Mesodermal cell (in vitro differentiated cells): ENCODE measurements at regions not wholly inside any gene's neighbourhood (a gene's known extent, or its start where the extent isn't known, plus 50 kb on each side); places are given as distances from the start of the nearest gene placed in this dataset.

ENCODE experiments used
- H3K27ac ChIP-seq: 2 replicates; pipeline ENCODE4 v1.7.0; 2013; ENCODE audit warnings: mild to moderate bottlenecking, low read depth, low read length, moderate library complexity; ENCODE audit not compliant: severe bottlenecking
- H3K36me3 ChIP-seq: 2 replicates; pipeline ENCODE4 v1.7.1; 2013; ENCODE audit warnings: mild to moderate bottlenecking, low read length, moderate library complexity; ENCODE audit not compliant: control insufficient read depth, insufficient read depth
- H3K4me1 ChIP-seq: one replicate; pipeline ENCODE4 v1.7.1; 2013; ENCODE audit warnings: mild to moderate bottlenecking, low read length; ENCODE audit not compliant: insufficient read depth, control insufficient read depth, poor library complexity, severe bottlenecking
- H3K4me3 ChIP-seq: 2 replicates; pipeline ENCODE4 v1.7.0; 2013; ENCODE audit warnings: low read length, control low read depth, mild to moderate bottlenecking; ENCODE audit not compliant: insufficient read depth, poor library complexity, severe bottlenecking; ENCODE audit errors: extremely low read depth
- H3K9me3 ChIP-seq: 2 replicates; pipeline ENCODE4 v1.7.1; 2013; ENCODE audit warnings: mild to moderate bottlenecking, low read length, moderate library complexity; ENCODE audit not compliant: control insufficient read depth
- WGBS, 2 experiments: methylation state at CpG; one replicate each; pipeline ENCODE4 v1.1.5; 2013; ENCODE audit warnings: missing lambda C conversion rate in 2 of 2; ENCODE audit not compliant: insufficient coverage in 2 of 2; 5-methylcytosine and 5-hydroxymethylcytosine counted together

DNA sequence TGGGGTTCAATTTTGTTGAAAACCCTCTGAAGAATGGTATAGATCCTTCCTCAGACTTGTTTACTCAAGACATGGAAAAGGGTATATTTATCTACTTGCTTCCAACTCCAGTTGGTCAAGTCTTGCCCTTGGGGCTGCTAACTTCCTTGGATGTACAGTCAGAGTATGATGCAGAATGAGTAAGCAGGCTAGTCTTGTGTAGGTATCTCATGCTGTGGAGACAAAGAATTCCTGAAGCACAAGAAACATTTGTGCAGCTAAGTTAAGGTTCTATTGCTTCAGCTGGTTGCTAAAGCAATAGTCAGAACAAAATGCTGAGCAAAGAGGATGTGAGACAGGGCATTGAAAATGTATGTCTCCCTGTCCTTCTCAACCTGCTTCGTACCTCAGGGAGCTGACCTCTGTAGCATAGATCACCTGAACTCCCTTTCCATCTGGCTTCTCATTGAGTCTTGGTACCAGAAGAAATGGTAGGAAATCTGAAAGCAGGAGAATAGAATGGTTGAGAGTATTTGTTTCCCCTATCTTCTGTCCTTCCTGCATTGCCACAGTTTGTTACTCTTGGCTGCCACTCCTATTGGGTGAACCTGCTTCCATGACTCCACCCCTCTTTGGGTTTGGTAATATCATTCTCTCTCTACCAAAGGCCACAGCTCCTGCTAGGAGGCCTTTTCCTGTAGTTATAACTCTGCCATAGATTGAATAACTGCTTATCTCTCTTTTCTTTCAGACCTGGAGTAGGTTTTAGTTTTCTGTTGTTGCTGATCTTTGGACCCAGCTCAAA, 346.0 kb downstream of the PHF14 start:
- Histone ChIP-seq H3K27ac (no peak overlapping the region), H3K4me3 (no peak overlapping the region), H3K4me1 (no peaks in the 10 kb centered on the region), H3K36me3 (no peaks in the 10 kb centered on the region), H3K9me3 (peaks cover 3% of the 10 kb centered on the region)
- no CpG with 5 or more reads among the region's 1 CpG for WGBS, 2 experiments
